Endothelial cell of umbilical vein (primary cell): ENCODE measurements at regions not wholly inside any gene's neighbourhood (a gene's known extent, or its start where the extent isn't known, plus 50 kb on each side); places are given as distances from the start of the nearest gene placed in this dataset.

Experiments used
- CTCF ChIP-seq, 2 donors: IDR thresholded peaks; 1 replicate in 1 of 2; 2 replicates in 1 of 2; pipeline ENCODE4 v1.5.1; 2011; ENCODE audit warnings: low read length in 2 of 2, mild to moderate bottlenecking in 2 of 2, moderate library complexity in 2 of 2, control low read depth in 1 of 2, inconsistent platforms in 1 of 2, low read depth in 1 of 2; ENCODE audit not compliant: insufficient read depth in 1 of 2; ENCODE audit errors: extremely low read depth in 1 of 2
- JUN ChIP-seq: IDR thresholded peaks from 2 replicates; pipeline ENCODE4 v1.6.1; 2011; ENCODE audit warnings: borderline replicate concordance, low read depth; ENCODE audit not compliant: insufficient read length, insufficient read depth
- POLR2A ChIP-seq: IDR thresholded peaks from 2 replicates; pipeline ENCODE4 v1.6.1; 2012; ENCODE audit warnings: low read depth, mild to moderate bottlenecking, control low read depth, low read length
- POLR2AphosphoS5 ChIP-seq: IDR thresholded peaks from 2 replicates; pipeline ENCODE4 v1.6.1; 2012; ENCODE audit warnings: low read depth, mild to moderate bottlenecking, control low read depth, low read length, moderate library complexity; ENCODE audit not compliant: insufficient read depth
- TF ChIP-seq, protein P1 (sequence below): IDR thresholded peaks from 2 replicates; pipeline ENCODE4 v1.6.1; 2011; ENCODE audit not compliant: insufficient read depth, insufficient read length

- TF ChIP-seq POLR2AphosphoS5 (no peak), JUN (no peak), POLR2A (no peak), CTCF (IDR thresholded peaks at IDR 0.05; ENCODE audit: extremely low read depth in 1 of 2, insufficient read depth in 1 of 2, low read depth in 1 of 2, low read length in 2 of 2) (no peak)
- TF ChIP-seq, protein P1, sequence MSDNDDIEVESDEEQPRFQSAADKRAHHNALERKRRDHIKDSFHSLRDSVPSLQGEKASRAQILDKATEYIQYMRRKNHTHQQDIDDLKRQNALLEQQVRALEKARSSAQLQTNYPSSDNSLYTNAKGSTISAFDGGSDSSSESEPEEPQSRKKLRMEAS, result no peak
Observed at GRCh38 chr1:148354284-148354912, 128.7 kb downstream of the PPIAL4G start.
